GM10266 (cell line): ENCODE measurements at regions not wholly inside any gene's neighbourhood (a gene's known extent, or its start where the extent isn't known, plus 50 kb on each side); places are given as distances from the start of the nearest gene placed in this dataset.

Experiments used
- DNase-seq: peaks from one replicate; pipeline ENCODE4 v3.0.0; 2012; ENCODE audit errors: extremely low spot score
- CTCF ChIP-seq: IDR thresholded peaks from 2 replicates; pipeline ENCODE4 v1.5.1; 2012; ENCODE audit warnings: mild to moderate bottlenecking, low read depth; ENCODE audit not compliant: control insufficient read depth, insufficient read depth; ENCODE audit errors: missing control alignments

- no peak for DNase-seq
- TF ChIP-seq CTCF, result no peak
Measured at GRCh38 chr1:213914392-213914791, 73.4 kb upstream of the PROX1 start.

- no peak for TF ChIP-seq CTCF
Measured at GRCh38 chr1:213921311-213921710, 66.5 kb upstream of the PROX1 start.

GRCh38 chr1:213921712-213922111, 66.1 kb upstream of the PROX1 start:
- no peak for DNase-seq
- no peak for TF ChIP-seq CTCF

More at GRCh38 chr1:213921311-213921710, 66.5 kb upstream of the PROX1 start:
- no peak for DNase-seq

- no peak for TF ChIP-seq CTCF
- no peak for DNase-seq
Measured at GRCh38 chr1:213925531-213926182, 62.1 kb upstream of the PROX1 start.

GRCh38 chr1:213927846-213928245, 59.9 kb upstream of the PROX1 start:
- DNase-seq, result no peak
- no peak for TF ChIP-seq CTCF

GRCh38 chr1:213929398-213929797, 58.4 kb upstream of the PROX1 start:
- no peak for TF ChIP-seq CTCF
- no peak for DNase-seq

GRCh38 chr1:213931836-213932235, 55.9 kb upstream of the PROX1 start:
- TF ChIP-seq CTCF, result no peak

More at GRCh38 chr1:213931836-213932235, 55.9 kb upstream of the PROX1 start:
- DNase-seq, result no peak
